NB4 (cell line): ENCODE measurements at regions not wholly inside any gene's neighbourhood (a gene's known extent, or its start where the extent isn't known, plus 50 kb on each side); places are given as distances from the start of the nearest gene placed in this dataset.

Experiments used
- CTCF ChIP-seq: IDR thresholded peaks from one replicate; pipeline ENCODE4 v1.5.1; 2012; ENCODE audit warnings: low read depth, low read length
- MAX ChIP-seq: IDR thresholded peaks from 2 replicates; pipeline ENCODE4 v1.6.1; 2011; ENCODE audit warnings: low read depth, low read length
- MYC ChIP-seq: IDR thresholded peaks from 2 replicates; pipeline ENCODE4 v1.6.1; 2011; ENCODE audit warnings: low read depth, low read length
- POLR2A ChIP-seq: IDR thresholded peaks from 2 replicates; pipeline ENCODE4 v1.6.1; 2011; ENCODE audit warnings: mild to moderate bottlenecking; ENCODE audit not compliant: insufficient read length; ENCODE audit errors: extremely low read depth

GRCh38 chr21:31548688-31549087 is 110.8 kb upstream of the SOD1 start:
- TF ChIP-seq CTCF (no peak), POLR2A (no peak), MAX (no peak), MYC (no peak)
